NCI-H2107 (cell line): ENCODE measurements at regions not wholly inside any gene's neighbourhood (a gene's known extent, or its start where the extent isn't known, plus 50 kb on each side); places are given as distances from the start of the nearest gene placed in this dataset.

Source experiments
- DNase-seq: peaks from one replicate; lab custom pipeline; 2025; lab: John Stamatoyannopoulos, UW

DNA sequence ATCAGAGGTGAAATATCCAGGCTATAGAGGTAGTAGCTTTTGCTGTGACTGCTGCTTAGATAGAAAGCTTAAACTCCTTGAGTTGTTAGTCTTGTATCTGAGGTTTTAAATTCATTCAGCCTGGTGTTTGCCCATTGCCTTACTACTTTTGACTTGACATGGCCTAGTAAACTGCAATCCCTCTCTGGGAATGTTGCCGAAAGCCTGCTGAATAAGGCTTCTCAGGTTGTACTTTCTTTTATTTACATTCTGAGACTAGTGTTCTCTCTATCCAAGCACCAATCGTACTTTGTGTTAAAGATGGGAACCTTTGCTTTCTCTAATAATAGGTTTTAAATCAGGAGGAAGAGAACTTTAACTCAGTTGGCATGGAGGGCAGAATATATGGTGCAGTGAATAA is 357.6 kb upstream of the CWC22 start:
- no peak for DNase-seq

DNA sequence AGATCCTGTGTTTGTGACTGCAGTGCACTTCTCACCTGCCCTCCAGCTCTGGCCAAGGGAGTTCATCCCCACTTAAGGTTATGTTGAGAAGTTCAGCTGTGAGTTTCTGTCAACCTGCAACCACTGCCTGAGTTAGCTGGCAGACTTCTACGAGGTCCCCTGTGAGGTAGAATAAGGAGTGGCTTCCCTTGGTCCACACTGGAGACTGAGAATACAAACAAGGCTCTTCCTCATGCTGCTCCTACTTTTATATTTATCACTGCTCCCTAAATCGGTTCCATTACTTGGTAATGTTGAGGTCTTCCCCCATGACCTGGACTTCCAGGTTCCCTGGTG is 353.2 kb upstream of the CWC22 start:
- no peak for DNase-seq

DNA sequence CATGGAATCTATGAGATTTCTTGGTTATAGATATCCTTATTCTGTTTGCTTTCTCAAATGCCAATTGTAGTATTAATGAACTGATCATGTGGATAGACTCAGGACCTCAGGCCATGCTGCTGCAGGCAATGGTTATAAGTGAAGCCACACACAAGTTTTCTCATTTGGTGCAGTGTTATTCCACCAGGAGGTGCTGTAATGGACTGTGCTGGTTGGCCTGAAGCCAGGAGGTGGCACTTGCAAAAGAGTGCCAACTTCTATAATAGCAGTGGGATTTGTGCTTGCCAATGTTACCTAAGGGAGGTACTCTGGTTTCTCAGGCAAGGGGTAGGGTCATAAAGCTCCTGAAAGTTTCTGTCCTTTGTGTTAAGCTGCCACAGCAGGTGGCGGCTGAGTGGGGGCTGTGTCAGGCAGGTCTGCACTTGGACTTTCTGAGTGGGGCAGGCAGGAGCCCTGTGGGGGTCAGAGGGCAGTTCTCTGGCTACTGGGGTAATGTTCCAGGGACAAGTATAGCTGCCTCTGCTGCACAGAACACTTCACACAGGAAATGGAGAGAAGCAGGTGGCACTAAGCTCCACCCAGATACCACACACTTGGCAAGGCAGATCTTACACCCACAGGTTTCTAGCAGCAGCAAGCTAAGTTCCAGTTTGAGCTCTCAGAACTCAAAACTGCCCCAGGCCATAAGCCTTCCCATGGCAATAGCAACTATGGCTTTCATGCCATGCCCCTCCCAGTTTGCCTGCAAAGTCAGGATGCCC is 352.6 kb upstream of the CWC22 start:
- no peak for DNase-seq

DNA sequence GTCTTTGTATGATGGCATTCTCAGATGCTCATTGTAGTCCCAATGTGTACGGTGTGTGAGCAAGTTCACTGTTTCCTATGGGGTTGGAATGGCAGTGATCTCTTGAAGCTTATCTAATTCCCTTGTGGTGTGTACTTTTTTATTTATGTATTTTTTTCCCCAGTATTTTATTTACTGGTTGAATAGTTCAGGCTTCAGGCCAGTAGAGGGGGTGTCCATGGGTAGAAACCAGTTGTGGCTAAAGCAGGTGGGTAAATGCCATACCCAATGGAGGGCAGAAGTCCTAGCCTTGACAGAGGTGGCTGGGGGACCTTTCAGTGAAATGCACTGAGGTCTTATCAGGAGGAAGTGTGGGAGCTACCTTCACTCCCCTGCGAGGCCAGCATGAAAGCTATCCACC is 351.4 kb upstream of the CWC22 start:
- no peak for DNase-seq

DNA sequence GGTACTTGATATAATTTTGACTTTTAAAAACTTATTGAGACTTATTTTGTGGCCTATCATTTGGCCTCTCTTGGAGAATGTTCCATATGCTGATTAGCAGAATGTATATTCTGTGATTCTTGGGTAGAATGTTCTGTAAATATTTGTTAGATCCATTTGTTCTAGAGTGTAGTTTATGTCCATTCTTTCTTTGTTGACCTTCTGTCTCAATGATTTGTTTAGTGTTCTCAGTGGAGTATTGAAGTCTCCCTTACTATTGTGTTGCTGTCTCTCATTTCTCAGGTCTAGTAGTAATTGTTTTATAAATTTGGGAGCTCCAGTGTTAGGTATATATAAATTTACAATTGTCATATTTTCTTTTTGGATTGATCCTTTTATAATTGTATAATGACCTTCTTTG is 349.6 kb upstream of the CWC22 start:
- no peak for DNase-seq

DNA sequence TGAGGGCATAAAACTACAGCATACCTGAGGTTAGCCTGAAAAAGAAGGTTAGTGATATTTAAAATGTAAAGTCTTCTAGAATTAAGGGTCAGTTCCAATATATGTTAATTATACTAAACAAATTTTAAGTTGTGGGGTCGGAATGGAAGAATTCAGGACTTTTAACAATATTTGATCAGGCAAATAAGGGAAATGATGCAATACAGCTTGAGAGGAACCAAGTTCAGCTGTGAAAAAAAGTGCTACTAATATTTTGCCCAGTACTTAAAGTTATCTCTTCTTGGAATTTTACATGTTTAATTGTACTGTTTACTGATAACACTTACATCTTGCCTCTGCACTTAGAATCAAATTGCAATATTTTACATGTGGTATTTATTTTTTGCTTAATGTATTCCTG is 345.5 kb upstream of the CWC22 start:
- no peak for DNase-seq

DNA sequence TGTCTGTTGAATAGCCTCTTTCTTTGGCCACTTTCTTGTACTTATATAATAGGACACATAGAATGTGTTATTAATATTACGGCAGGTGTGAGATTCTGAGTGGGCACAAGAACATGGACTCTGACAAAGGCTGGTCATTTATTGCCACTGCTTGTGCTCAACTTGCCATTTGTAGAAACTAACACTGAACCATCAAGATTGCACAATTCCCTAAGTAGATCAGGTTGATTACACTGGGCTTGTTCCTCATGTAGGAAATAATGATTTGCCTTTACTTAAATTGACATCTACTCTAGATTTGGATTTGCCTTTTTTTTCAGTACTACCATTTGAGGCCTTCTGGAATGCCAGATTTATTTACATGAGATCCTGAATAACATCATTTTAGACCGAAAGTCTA is 342.7 kb upstream of the CWC22 start:
- DNase-seq: no peak

DNA sequence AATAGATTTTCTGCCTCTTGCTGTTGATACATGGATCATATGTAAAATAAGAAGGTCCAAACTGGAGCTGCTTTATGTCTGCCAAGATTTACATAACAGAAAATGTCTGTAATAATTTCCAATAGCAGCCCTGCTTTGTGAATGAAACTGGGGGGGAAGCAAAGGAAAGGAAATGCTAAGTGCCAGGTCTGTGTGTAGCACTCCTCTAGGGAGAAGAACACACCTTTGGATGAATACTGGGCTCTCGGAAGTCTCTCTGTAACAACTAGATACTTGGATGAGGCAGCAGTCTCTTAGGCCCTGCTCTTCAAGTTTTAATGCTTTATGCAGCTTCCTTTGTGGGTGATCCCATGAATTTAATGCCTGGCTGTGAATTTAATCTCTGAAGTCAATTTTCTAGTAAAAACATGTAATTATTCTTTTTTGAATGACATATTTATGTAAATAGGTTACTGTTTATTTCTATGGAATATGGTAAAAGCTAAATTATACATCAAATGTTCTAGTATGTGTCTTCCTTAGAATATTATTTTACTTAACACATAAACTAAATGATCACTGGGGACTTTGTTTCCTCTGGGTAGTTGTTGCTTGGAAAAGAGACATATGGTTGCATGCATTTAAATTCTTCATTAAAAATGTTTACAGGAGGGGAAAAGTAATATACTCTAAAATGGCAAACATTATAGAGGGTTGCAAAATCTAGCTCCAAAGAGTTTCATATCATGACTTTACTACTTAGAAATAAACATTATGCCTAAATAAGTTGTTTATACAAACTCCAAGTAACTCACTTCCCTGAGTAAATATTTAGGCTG is 336.6 kb upstream of the CWC22 start:
- DNase-seq: no peak

DNA sequence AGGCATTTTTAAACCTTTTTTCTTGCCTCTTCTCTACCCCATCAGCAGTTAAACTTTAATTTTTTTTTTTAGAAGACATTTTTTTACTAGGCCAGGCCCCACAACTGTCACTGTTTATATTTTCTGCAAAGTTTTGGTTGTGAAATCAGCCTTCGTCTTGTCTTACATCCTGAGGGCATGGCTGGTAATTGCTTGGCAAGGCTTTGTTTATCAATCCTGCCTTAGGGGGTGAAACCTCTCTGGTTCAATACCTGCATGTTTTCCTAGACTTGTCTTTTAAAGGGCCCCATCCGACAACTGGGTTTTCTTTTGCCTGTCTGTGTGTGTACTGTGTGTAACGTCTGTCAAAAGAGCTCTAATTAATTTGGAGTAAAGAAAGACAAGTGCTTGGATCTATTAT is 330.0 kb upstream of the CWC22 start:
- no peak for DNase-seq

DNA sequence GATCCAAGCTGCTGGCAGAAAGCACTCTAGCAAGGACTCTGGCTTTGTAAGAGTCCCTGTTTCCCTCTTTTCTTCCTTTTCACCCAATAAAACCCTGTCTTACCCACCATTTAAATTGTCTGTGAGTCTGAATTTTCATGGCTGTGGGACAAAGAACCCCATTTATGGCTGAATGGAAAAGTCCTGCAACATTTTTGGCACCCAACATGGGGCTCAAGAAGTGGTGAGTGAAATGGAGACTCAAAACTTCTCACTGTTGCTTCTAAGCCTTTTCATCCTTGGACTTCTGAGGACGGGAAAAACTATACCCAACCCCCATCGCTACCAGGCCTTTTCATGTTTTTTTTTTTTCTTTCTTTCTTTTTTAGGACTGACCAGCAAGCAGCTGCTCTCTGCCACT is 329.5 kb upstream of the CWC22 start:
- DNase-seq: no peak

DNA sequence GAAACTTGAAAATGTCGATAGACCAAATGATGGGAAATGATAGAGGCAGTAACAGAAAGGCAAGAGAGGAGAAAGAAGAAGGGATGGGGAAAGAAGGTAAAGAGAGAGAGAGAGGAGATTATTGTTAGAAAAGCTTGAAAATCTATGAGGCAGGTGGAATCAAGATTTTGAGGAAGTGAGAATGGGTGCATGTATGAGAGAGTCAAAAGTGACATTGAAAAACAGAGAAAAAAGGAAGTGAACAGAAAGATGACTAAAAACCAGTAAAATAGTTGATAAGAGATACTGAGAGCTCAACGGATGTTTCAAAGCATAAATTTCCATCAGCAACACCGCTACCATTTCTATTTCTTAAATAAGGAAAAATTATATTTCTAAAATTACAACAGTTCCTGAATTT is 327.4 kb upstream of the CWC22 start:
- DNase-seq: no peak

DNA sequence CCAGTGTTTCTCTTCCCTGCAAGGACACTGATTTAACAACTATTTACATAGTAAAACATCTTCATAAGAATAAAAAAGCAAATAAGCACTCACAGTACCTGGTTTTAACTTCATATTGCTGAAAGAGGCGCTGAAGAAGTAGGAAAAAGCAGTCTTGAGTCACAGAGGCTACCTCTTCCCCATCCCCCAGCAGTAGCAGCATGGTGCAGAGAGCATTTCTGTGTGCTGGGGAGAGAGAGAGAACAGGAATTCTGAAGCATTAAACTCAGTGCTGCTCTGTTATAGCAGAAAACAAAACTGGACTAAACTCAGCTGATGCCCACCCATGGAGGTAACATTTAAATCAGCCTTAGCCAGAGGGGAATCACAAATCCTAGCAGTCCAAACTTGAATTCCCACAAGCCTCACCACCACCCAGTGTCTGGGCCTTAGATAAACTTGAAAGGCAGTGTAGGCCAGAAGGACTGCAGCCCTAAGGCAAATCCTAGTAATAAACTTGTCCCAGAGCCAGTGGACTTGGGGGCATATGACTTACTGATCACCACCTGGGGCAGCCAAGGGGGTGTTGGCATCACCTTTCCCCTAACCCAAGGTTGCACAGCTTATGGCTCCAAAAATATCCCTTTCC is 321.8 kb upstream of the CWC22 start:
- no peak for DNase-seq

DNA sequence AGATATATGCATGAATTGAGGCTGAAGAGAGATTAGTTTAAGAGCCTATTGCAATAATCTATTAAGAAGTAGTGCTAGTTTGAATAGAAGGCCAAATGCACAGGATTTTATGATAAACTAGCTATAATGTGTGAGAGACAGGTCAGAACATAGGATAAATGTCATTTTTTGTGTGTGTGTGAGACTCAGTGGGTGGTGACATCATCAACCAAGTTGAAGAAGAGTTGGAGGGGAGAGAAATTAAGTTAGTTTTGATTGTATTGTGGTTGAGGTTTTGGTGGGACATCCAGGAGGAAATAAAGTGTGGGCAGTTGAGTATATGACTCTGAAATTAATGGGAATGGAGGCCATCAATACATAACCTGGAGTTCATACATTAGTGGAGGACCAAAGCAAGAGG is 320.1 kb upstream of the CWC22 start:
- no peak for DNase-seq

DNA sequence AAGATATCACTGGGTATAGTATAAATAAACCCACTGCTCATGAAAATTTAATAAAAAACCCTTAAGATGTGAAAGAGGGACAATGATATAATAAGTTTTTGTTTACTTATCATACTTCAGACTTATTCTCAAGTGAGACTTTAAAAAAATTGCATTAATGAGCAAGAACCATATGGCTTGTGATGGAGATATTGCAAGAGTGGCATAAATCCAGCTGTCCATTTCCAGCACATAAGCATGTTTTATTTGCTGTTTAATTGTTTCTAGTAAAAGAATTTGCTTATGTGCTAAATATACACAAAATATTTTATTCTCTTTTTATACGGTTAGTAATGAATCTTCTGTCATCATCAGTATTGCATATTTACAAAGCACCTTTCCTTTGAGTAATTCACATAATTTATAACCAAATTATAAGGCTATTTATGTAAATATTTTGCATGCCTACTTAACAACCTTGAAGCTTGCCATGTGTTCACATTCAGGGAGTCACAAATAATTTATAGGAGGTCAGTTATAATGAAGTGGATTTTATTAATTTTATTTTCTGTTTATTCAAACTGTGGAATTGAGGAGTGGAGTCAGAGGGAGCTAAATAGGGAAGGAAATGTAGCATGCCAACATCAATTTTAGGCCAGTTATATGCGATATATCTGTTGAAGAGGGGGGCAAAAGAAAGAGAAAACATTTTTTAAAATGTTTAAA is 318.5 kb upstream of the CWC22 start:
- DNase-seq: no peak

DNA sequence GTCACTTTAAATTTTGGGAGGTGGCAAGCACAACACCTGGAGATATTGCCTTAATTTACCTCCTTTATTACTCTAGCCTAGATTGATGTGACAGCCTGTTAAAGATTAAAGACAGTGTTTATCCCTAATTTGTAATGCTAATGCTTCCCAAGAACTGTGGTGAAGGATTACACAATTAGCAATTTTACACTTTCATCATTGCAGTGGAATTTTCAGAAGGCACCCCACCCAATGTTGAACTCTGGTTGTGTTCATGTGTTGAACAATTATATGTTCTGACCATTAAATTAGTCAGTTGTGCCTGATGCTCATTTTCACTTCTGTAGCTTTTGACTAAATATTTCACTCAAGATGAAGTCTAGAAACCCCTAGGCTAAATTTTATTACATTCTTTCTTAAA is 317.1 kb upstream of the CWC22 start:
- no peak for DNase-seq

DNA sequence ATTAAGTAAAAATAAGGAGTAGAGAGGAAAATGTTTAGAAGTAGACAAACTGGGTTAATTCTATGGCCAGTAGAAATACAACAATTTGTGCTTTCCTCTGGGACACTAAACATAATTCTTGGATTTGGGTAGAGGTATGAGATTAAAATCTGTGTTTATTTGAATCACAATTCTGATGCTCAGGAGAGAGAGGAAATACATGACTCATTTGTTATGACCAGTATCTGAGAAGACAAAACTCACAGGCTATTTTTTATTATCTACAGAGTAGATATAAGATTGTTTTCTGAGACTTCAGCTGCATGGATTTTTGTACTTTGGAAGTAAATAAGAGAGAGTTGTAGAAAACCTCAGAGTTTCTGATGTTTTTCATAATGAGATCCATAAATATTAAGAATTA is 315.7 kb upstream of the CWC22 start:
- no peak for DNase-seq

DNA sequence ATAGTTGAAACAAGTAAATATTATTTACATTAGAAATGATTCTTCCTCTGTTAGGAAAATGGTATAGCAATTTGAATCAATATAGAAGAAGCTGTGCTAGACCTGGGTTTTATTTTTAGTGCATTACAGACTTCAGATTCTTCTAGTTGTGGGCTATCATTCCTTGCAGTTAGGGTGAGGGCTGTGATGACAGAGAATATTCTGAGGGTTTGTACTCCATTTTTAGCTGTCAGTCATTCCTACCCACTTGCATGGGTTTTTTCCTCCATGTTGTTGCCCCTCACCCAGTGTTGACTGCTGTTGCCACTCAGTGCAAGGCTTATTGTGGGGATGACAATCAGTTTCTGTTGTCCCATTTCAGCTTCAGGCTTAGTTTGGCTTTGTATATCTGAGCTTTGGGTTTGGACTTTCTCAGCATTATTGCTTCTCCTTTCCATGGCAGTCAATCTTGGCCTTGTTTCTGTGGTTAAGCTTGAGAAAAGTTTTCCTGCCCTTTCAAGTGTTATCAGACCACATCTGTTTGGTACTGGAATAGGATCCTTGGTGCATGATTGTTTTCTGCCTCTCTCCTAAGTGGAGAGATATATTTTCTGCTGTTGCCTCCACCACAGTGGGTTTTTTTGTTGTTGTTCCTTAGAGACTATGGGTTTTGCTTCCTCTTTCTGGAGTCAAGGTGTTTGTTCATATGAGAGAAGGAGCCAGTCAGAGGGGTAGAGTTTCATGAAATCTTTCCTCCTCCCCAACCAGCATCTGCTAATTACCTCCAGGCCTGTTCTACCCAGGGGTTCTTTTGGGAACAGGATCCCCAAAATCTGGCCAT is 312.7 kb upstream of the CWC22 start:
- no peak for DNase-seq

DNA sequence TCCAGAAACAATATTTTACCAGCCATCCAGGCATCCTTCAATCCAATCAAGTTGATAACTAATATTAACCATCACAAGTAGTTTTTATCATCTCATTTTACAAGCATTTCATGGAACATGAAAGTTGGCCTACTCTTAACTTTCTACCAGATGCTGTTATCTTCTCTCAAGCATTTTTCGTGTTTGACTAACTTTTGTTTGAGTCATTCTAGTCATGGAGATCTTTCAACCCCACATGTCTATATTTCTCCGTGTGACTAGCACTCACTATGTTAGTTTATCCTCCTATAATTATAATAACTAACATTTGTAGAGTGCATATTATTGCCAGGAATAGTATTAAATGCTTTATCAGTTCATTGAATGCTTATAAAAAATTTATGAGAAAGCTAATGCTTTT is 307.0 kb upstream of the CWC22 start:
- DNase-seq: no peak

DNA sequence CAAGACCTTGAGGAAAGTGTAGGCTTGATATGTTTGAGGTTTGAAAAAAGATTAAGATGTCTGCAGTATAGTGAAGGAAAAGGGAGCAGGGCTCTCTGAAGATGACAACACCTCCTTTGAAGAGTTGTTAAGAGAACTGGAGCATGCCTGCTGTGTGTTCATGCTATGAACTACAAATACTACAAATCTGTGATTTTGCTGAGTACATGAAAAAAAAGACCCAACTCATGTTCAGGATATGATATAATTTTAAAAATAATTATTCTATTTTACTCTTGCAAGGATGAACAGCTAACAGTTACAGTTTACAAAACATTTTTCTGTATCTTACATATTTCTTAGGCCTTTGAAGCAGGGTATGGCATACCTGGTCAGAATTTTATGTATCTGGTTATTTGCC is 305.4 kb upstream of the CWC22 start:
- DNase-seq: no peak

DNA sequence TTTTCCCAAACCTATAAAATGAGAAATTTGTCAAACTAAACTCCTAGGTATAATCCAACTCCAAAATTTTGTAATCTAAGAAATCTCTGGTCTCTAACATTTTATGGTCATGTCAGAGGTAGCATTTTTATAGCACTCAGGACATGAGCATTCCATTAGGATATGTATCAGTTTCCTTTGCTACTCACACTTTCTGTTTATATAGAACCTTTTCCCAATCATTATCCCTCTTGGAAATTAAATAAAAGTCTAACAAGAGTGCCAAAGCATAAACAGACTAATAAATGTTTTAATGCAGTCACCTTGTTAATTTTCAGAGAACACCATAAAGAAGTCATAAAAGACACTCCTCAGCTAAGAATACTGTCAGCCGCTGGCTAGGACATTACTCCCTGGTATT is 300.0 kb upstream of the CWC22 start:
- no peak for DNase-seq

DNA sequence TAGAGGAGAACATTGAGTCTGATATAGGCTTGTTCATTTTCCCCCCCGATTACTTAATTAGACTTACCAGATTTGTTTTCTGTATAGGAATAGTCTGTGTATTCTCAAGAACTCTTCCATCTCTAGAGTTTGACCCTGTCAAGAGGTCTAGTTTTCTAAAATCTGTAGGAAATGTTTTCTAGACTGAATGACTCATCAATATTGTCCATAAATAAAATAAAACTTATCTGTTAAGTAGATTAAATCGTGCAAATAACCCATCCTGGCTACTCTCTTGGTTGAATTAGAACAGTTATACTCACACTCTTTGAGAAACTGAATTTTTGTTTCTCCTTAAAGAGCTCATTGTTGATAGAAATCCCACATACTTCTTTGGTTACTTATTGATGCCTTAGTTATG is 299.2 kb upstream of the CWC22 start:
- DNase-seq: no peak
